Spleen (tissue), 7 donors: ENCODE measurements at regions not wholly inside any gene's neighbourhood (a gene's known extent, or its start where the extent isn't known, plus 50 kb on each side); places are given as distances from the start of the nearest gene placed in this dataset.

Experiments
- CTCF ChIP-seq, 11 experiments: fragments of 200-600 bp in 7 of 11; fragments of 450-650 bp in 4 of 11; sonication (generic) in 4 of 11; IDR thresholded peaks in 8 of 11; conservative IDR thresholded peaks in 3 of 11; 1 replicate in 7 of 11; 2 replicates in 4 of 11; pipeline versions ENCODE4 v1.4.0 to v1.8.0; 2016 to 2021; ENCODE audit warnings: antibody characterized with exemption in 11 of 11, inconsistent platforms in 4 of 11, mild to moderate bottlenecking in 1 of 11
- POLR2A ChIP-seq, 3 donors: fragments of 450-650 bp; IDR thresholded peaks; one replicate each; pipeline ENCODE4 v1.5.1; 2017; ENCODE audit warnings: antibody characterized with exemption in 3 of 3, mild to moderate bottlenecking in 1 of 3
- POLR2AphosphoS5 ChIP-seq, 3 donors: sonication (generic); formaldehyde crosslinking; IDR thresholded peaks; one replicate each; pipeline ENCODE4 v1.5.1; 2017; ENCODE audit warnings: antibody characterized with exemption in 3 of 3
- donor health status: DM: no; HTN: no; CAD: no; lungs with moderate emphysema.
- donor health status: DM: no; HTN: no; CAD: no.
- donor health status: DM: no; HTN: no; CAD: no.

DNA sequence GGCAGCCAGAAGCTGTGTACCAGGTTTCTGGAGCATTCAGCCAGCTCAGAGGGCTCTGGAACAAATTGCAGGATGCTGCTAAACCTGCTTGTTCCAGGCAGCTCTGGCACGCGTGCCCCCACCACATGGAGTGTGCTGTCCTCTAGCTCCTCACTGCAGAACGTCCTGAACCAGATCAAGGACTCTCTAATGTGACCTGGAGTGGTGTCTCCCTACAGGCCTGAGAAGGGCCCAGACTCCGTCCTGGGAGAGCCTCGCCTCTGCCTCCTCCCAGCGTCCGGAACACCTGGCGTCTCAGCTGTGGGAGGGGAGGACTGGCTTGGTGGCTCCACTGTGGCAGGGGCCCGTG is 115.6 kb upstream of the GPC1 start:
- TF ChIP-seq CTCF (IDR thresholded peaks at IDR 0.05 in 8 of 11, conservative IDR thresholded peaks at IDR 0.05 in 3 of 11), result no peak
- no peak for TF ChIP-seq POLR2A (IDR thresholded peaks at IDR 0.05)
- TF ChIP-seq POLR2AphosphoS5 (IDR thresholded peaks at IDR 0.05), result no peak
